C4-2B (cell line): ENCODE measurements at regions not wholly inside any gene's neighbourhood (a gene's known extent, or its start where the extent isn't known, plus 50 kb on each side); places are given as distances from the start of the nearest gene placed in this dataset.

Experiments
- H3K27ac ChIP-seq: fragments of 450-650 bp; 2 replicates; pipeline ENCODE4 v1.5.1; 2017
- CTCF ChIP-seq: fragments of 450-650 bp; conservative IDR thresholded peaks from 2 replicates; pipeline ENCODE4 v1.5.1; 2017; ENCODE audit warnings: mild to moderate bottlenecking
- ZFX ChIP-seq: fragments of 450-650 bp; IDR thresholded peaks from 2 replicates; pipeline ENCODE4 v1.6.1; 2017

- H3K27ac ChIP-seq: no peak overlapping the region
- no peak for TF ChIP-seq ZFX
- no peak for TF ChIP-seq CTCF
These were observed 363.1 kb downstream of the LPIN1 start for GRCh38 chr2:12109363-12110017.

DNA sequence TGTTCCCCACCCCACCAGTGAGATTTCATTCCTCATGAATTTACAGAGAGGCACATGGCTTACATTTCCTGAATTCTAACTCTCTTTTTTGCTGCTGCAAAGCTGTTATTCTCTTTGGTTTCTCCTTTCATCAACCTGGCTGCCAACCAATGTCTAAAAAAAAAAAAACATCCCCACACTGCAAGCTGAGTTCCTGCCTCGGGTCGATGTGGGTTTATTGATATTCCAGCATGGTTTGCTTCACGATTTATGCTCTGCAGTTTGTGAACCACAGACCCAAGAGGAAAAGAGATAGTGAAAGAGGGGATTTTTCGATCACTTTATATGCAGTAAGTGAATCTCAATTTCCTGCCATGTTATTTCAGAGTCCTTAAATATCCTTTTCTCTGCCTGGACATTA lies 363.6 kb downstream of the LPIN1 start:
- H3K27ac ChIP-seq: no peak overlapping the region
- no peak for TF ChIP-seq ZFX

DNA sequence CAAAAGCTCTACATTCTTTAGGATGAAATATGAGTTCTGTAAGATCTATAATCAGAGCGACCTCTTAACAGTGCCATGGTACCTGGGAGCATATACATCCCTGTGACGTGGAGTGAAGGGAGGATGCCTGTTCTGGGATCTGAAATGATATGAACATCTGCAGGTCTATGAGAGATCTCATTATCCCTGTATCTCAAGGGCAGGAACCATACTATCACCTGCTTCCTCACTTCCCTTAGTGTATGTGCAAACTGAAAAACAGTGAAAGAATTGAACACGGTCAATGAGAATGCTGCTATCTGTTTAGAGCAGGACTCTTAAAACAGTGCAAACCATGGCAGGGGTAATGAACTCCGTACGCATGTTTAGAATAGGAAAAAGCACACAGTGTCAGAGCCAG lies 364.0 kb downstream of the LPIN1 start:
- H3K27ac ChIP-seq: no peak overlapping the region
- TF ChIP-seq CTCF (no peak), ZFX (no peak)

DNA sequence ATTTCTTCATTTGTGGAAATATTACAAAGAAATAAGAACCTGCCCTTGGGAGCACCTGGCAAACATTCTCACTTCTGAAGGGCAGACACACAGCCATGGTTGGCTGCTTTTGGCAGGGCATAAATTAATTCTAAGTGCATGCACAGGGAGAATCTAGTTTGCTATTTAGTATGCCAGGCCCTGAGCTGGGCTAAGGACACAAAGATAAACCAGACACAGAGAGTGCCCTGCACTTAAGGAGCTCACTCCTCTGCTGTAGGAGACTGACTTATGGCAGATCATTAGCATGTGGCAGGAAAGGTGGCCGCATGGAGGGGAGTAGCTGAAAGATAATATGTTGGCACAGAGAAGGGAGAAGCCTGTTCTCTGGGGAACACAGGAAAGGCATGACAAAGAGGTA lies 367.0 kb downstream of the LPIN1 start:
- H3K27ac ChIP-seq: no peak overlapping the region
- no peak for TF ChIP-seq ZFX
- TF ChIP-seq CTCF: no peak

DNA sequence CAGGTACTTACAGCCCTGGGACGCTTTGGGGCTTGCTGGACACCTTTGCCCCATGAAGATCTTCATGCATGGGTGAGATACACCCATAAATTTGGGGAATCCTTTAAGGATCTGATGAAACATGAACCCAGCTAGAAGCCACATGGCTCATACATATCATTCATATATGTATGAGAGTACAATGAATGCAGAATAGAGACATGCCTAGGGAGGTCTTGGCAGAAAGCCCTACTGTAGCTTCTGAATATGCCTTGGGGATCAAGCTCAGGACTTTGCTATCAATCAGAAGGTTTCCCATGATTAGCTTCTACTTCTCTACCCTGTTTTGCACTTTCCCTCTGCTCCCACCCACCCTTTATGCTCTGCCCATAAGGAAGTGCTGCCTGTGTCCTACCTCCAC lies 368.4 kb downstream of the LPIN1 start:
- TF ChIP-seq CTCF (no peak), ZFX (no peak)
- H3K27ac ChIP-seq: no peak overlapping the region

- no peak overlapping the region for H3K27ac ChIP-seq
- TF ChIP-seq ZFX (no peak), CTCF (no peak)
These were observed 369.9 kb downstream of the LPIN1 start for GRCh38 chr2:12116228-12116750.

DNA sequence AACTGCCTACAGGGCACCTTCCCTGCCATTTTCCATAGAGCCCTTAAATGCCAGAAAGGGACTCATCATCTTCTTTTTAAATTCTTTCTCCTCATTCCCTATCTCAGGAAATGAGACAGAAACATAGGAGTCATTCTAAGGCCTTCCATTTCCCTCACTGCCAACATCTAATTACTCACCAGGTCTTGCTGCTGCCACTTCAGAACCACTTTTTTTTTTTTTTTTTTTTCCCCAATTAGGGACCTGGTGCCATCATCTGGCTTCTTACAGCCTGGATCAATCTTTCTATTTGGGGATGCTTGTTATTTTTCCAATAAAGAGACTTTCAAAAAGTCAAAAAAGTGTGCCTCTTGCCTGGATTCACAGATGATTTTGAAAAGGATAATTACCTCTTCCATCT lies 373.4 kb downstream of the LPIN1 start:
- no peak overlapping the region for H3K27ac ChIP-seq
- TF ChIP-seq ZFX (no peak), CTCF (no peak)
